GM12872 (cell line): ENCODE measurements at regions not wholly inside any gene's neighbourhood (a gene's known extent, or its start where the extent isn't known, plus 50 kb on each side); places are given as distances from the start of the nearest gene placed in this dataset.

Source experiments
- CTCF ChIP-seq: IDR thresholded peaks from 3 replicates; pipeline ENCODE4 v1.5.1; 2011; ENCODE audit warnings: low read depth, mild to moderate bottlenecking, low read length, moderate library complexity; ENCODE audit not compliant: insufficient read depth

DNA sequence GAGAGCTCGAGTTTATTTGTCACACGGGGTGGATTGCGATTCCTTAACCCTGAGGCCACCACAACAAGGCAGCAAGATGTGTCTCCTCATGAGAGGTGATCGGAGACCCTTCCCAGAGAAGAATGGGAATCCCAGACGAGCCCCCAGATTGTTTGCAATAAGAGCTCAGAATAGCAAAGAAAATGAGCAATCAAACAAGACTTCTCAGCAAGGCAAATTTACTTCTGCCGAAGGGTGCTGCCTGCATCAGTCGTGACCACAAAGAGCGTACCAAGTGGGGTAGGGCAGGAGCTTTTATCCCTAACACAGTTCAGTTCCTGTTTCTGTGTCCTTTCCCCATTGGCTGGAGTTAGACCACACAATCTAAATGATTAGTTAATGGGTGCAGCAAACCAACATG is 237.5 kb upstream of the SYT4 start:
- no peak for TF ChIP-seq CTCF

- TF ChIP-seq CTCF: no peak
Measured at GRCh38 chr18:43515481-43515880, 238.2 kb upstream of the SYT4 start.

DNA sequence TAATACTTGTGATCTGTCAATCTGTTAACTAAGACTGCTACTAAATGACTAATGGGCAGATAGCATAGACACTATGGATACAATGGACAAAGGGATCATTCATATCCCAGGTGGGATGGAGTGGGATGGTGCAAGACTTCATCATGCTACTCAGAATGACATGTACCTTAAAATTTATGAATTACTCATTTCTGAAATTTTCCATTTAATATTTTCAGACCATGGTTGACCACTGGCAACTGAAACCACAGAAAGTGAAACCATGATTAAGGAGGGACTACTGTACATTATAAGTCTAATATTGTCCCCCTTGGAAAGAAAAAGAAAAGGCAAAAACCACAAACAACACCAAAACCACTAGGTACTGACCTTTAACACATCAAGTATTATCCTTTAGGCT is 247.0 kb upstream of the SYT4 start:
- no peak for TF ChIP-seq CTCF

GRCh38 chr18:43525169-43525568 is 247.9 kb upstream of the SYT4 start:
- no peak for TF ChIP-seq CTCF

GRCh38 chr18:43526426-43527145 is 249.3 kb upstream of the SYT4 start:
- no peak for TF ChIP-seq CTCF

DNA sequence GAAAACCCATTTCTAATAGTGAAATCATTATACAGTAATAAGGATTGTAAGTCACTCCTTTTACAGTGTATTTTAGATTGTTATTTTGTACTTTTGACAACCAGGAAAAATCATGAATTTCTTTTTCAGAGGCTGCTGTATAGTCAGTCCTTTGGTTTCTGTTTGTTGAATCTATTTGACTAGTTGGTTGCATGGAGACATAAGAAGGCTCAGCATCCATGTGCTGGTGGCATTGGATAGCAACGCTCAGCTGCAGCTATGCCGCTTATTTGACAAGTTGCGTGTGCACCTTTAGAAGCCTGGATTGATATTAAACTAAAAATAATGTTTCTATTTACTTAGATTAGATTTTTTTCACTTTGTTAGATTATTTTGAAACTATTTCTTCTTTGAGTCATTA is 254.1 kb upstream of the SYT4 start:
- TF ChIP-seq CTCF: no peak

GRCh38 chr18:43533371-43533770 is 256.1 kb upstream of the SYT4 start:
- no peak for TF ChIP-seq CTCF
